Activated T-cell treated with anti-CD3 and anti-CD28 coated beads, Interleukin-2, amount 50 U/mL, for 4 hours (primary cell): ENCODE measurements at regions not wholly inside any gene's neighbourhood (a gene's known extent, or its start where the extent isn't known, plus 50 kb on each side); places are given as distances from the start of the nearest gene placed in this dataset.

Experiments used
- ATAC-seq, 2 donors: fragments of 200-7000 bp; cut with Tn5 transposase; one replicate each; pipeline ENCODE4 v1.10.0; 2021
- DNase-seq: peaks from one replicate; pipeline ENCODE4 v3.0.0-alpha.2; 2020
- H3K27me3 Mint-ChIP-seq: one replicate; pipeline ENCODE4 v1.8.0; 2021; ENCODE audit warnings: low read depth, mixed read lengths
- H3K36me3 Mint-ChIP-seq: one replicate; pipeline ENCODE4 v1.8.0; 2022; ENCODE audit warnings: mixed read lengths; ENCODE audit not compliant: insufficient read depth
- H3K4me1 Mint-ChIP-seq: one replicate; pipeline ENCODE4 v1.8.0; 2021; ENCODE audit warnings: low read depth, mixed read lengths
- H3K4me3 Mint-ChIP-seq: one replicate; pipeline ENCODE4 v1.8.0; 2021; ENCODE audit warnings: mild to moderate bottlenecking, moderate library complexity, mixed read lengths
- H3K9me3 Mint-ChIP-seq: one replicate; pipeline ENCODE4 v1.8.0; 2021; ENCODE audit warnings: mixed read lengths

- ATAC-seq (no peak), DNase-seq (no peak)
- H3K4me1 Mint-ChIP-seq = peaks cover 2% of the 10 kb centered on the region
- H3K9me3 Mint-ChIP-seq = no peaks in the 10 kb centered on the region
- no peaks in the 10 kb centered on the region for H3K27me3 Mint-ChIP-seq
- no peaks in the 10 kb centered on the region for H3K36me3 Mint-ChIP-seq
- no peak overlapping the region for H3K4me3 Mint-ChIP-seq
Observed at GRCh38 chr14:22416193-22416592, 172.8 kb downstream of the DAD1 start.

- Mint-ChIP-seq H3K36me3 (no peaks in the 10 kb centered on the region), H3K4me3 (no peak overlapping the region), H3K27me3 (no peaks in the 10 kb centered on the region), H3K4me1 (peaks cover 2% of the 10 kb centered on the region), H3K9me3 (no peaks in the 10 kb centered on the region)
- ATAC-seq (no peak), DNase-seq (no peak)
Observed at GRCh38 chr14:22415605-22415959, 173.4 kb downstream of the DAD1 start.

GRCh38 chr14:22414876-22415604 lies 174.0 kb downstream of the DAD1 start:
- H3K4me3 Mint-ChIP-seq = no peak overlapping the region
- ATAC-seq = no peak

GRCh38 chr14:22412926-22413411 lies 176.1 kb downstream of the DAD1 start:
- H3K27me3 Mint-ChIP-seq = no peaks in the 10 kb centered on the region
- H3K4me1 Mint-ChIP-seq = no peaks in the 10 kb centered on the region
- no peaks in the 10 kb centered on the region for H3K36me3 Mint-ChIP-seq
- H3K4me3 Mint-ChIP-seq = no peak overlapping the region
- H3K9me3 Mint-ChIP-seq = no peaks in the 10 kb centered on the region
- DNase-seq (no peak), ATAC-seq (no peak)

More at GRCh38 chr14:22414876-22415604, 174.0 kb downstream of the DAD1 start:
- H3K4me1 Mint-ChIP-seq = peaks cover 2% of the 10 kb centered on the region
- no peaks in the 10 kb centered on the region for H3K27me3 Mint-ChIP-seq
- no peaks in the 10 kb centered on the region for H3K36me3 Mint-ChIP-seq
- no peaks in the 10 kb centered on the region for H3K9me3 Mint-ChIP-seq
- DNase-seq = no peak

- H3K9me3 Mint-ChIP-seq = no peaks in the 10 kb centered on the region
- no peak for DNase-seq
- no peaks in the 10 kb centered on the region for H3K36me3 Mint-ChIP-seq
- no peaks in the 10 kb centered on the region for H3K4me1 Mint-ChIP-seq
- H3K27me3 Mint-ChIP-seq = no peaks in the 10 kb centered on the region
- H3K4me3 Mint-ChIP-seq = no peak overlapping the region
- ATAC-seq = no peak
Observed at GRCh38 chr14:22411398-22412055, 177.5 kb downstream of the DAD1 start.

- Mint-ChIP-seq H3K36me3 (no peaks in the 10 kb centered on the region), H3K4me3 (no peak overlapping the region), H3K27me3 (no peaks in the 10 kb centered on the region), H3K9me3 (no peaks in the 10 kb centered on the region), H3K4me1 (no peaks in the 10 kb centered on the region)
- no peak for ATAC-seq
- DNase-seq = no peak
Observed at GRCh38 chr14:22410497-22410896, 178.5 kb downstream of the DAD1 start.

GRCh38 chr14:22409006-22409405 lies 180.0 kb downstream of the DAD1 start:
- H3K4me1 Mint-ChIP-seq = no peaks in the 10 kb centered on the region
- H3K27me3 Mint-ChIP-seq = no peaks in the 10 kb centered on the region
- H3K36me3 Mint-ChIP-seq = no peaks in the 10 kb centered on the region
- DNase-seq (no peak), ATAC-seq (no peak)
- H3K4me3 Mint-ChIP-seq = no peak overlapping the region
- no peaks in the 10 kb centered on the region for H3K9me3 Mint-ChIP-seq

- ATAC-seq (no peak), DNase-seq (no peak)
- Mint-ChIP-seq H3K27me3 (no peaks in the 10 kb centered on the region), H3K9me3 (no peaks in the 10 kb centered on the region), H3K4me1 (no peaks in the 10 kb centered on the region), H3K36me3 (no peaks in the 10 kb centered on the region), H3K4me3 (no peak overlapping the region)
Observed at GRCh38 chr14:22408547-22408946, 180.5 kb downstream of the DAD1 start.

- ATAC-seq = no peak
- Mint-ChIP-seq H3K4me3 (no peak overlapping the region), H3K36me3 (no peaks in the 10 kb centered on the region), H3K27me3 (no peaks in the 10 kb centered on the region), H3K9me3 (no peaks in the 10 kb centered on the region), H3K4me1 (no peaks in the 10 kb centered on the region)
- DNase-seq = no peak
Observed at GRCh38 chr14:22407033-22407432, 182.0 kb downstream of the DAD1 start.

GRCh38 chr14:22405201-22405600 lies 183.8 kb downstream of the DAD1 start:
- Mint-ChIP-seq H3K36me3 (no peaks in the 10 kb centered on the region), H3K9me3 (no peaks in the 10 kb centered on the region), H3K4me1 (no peaks in the 10 kb centered on the region), H3K4me3 (no peak overlapping the region), H3K27me3 (no peaks in the 10 kb centered on the region)
- ATAC-seq (no peak), DNase-seq (no peak)

- Mint-ChIP-seq H3K27me3 (no peaks in the 10 kb centered on the region), H3K4me1 (no peaks in the 10 kb centered on the region), H3K9me3 (no peaks in the 10 kb centered on the region), H3K36me3 (no peaks in the 10 kb centered on the region), H3K4me3 (no peak overlapping the region)
- no peak for ATAC-seq
- DNase-seq = no peak
Observed at GRCh38 chr14:22403296-22403695, 185.7 kb downstream of the DAD1 start.

GRCh38 chr14:22400655-22401259 lies 188.3 kb downstream of the DAD1 start:
- H3K27me3 Mint-ChIP-seq = no peaks in the 10 kb centered on the region
- no peaks in the 10 kb centered on the region for H3K36me3 Mint-ChIP-seq
- DNase-seq = no peak
- no peak overlapping the region for H3K4me3 Mint-ChIP-seq
- no peaks in the 10 kb centered on the region for H3K9me3 Mint-ChIP-seq
- H3K4me1 Mint-ChIP-seq = no peaks in the 10 kb centered on the region
- no peak for ATAC-seq

GRCh38 chr14:22399776-22400175 lies 189.2 kb downstream of the DAD1 start:
- Mint-ChIP-seq H3K9me3 (no peaks in the 10 kb centered on the region), H3K27me3 (no peaks in the 10 kb centered on the region), H3K4me3 (no peak overlapping the region), H3K4me1 (no peaks in the 10 kb centered on the region), H3K36me3 (no peaks in the 10 kb centered on the region)
- ATAC-seq (no peak), DNase-seq (no peak)

GRCh38 chr14:22397221-22397737 lies 191.7 kb downstream of the DAD1 start:
- ATAC-seq = no peak
- no peaks in the 10 kb centered on the region for H3K36me3 Mint-ChIP-seq
- no peaks in the 10 kb centered on the region for H3K27me3 Mint-ChIP-seq
- no peak for DNase-seq
- H3K9me3 Mint-ChIP-seq = no peaks in the 10 kb centered on the region
- no peaks in the 10 kb centered on the region for H3K4me1 Mint-ChIP-seq
- H3K4me3 Mint-ChIP-seq = no peak overlapping the region

GRCh38 chr14:22395803-22396202 lies 193.2 kb downstream of the DAD1 start:
- Mint-ChIP-seq H3K36me3 (no peaks in the 10 kb centered on the region), H3K27me3 (no peaks in the 10 kb centered on the region), H3K9me3 (no peaks in the 10 kb centered on the region), H3K4me1 (peaks cover 4% of the 10 kb centered on the region), H3K4me3 (no peak overlapping the region)
- ATAC-seq (no peak), DNase-seq (no peak)
